ENCODE measurements at regions not wholly inside any gene's neighbourhood (a gene's known extent, or its start where the extent isn't known, plus 50 kb on each side); places are given as distances from the start of the nearest gene placed in this dataset.

- no peak for DNase-seq (ENCODE audit: low read depth)
- TF ChIP-seq, protein P1, sequence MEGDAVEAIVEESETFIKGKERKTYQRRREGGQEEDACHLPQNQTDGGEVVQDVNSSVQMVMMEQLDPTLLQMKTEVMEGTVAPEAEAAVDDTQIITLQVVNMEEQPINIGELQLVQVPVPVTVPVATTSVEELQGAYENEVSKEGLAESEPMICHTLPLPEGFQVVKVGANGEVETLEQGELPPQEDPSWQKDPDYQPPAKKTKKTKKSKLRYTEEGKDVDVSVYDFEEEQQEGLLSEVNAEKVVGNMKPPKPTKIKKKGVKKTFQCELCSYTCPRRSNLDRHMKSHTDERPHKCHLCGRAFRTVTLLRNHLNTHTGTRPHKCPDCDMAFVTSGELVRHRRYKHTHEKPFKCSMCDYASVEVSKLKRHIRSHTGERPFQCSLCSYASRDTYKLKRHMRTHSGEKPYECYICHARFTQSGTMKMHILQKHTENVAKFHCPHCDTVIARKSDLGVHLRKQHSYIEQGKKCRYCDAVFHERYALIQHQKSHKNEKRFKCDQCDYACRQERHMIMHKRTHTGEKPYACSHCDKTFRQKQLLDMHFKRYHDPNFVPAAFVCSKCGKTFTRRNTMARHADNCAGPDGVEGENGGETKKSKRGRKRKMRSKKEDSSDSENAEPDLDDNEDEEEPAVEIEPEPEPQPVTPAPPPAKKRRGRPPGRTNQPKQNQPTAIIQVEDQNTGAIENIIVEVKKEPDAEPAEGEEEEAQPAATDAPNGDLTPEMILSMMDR (IDR thresholded peaks at IDR 0.05; ENCODE audit: insufficient read depth, low read depth, low read length, missing control alignments), result no peak
- H3K4me3 ChIP-seq (ENCODE audit: low read length), result no peak overlapping the region
Observed at GRCh38 chr10:128517167-128517566, 390.9 kb upstream of the MKI67 start.

DNA sequence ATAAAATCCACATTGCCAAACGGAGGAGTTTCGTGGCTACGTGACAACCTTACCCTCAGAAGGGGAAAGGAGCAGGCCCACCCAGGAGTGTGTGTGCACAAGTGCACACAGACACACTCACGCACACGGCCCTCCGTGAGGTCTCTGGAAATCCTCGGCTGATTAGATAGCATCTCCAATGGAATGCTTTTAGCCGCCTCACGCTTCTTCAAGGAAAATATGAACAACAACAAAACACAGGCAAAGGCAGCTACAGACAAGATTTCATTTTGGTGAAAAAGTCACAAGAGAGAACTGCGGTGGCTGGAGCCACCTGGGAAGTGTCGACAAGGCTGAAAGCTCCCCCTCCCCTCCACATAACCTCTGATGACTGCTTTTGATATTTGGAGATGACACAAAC lies 391.8 kb upstream of the MKI67 start:
- no peak for DNase-seq (ENCODE audit: low read depth)
- TF ChIP-seq, protein P1 (IDR thresholded peaks at IDR 0.05; ENCODE audit: insufficient read depth, low read depth, low read length, missing control alignments), result no peak
- H3K4me3 ChIP-seq (ENCODE audit: low read length), result no peak overlapping the region

- DNase-seq (ENCODE audit: low read depth), result no peak
- no peak overlapping the region for H3K4me3 ChIP-seq (ENCODE audit: low read length)
- TF ChIP-seq, protein P1 (IDR thresholded peaks at IDR 0.05; ENCODE audit: insufficient read depth, low read depth, low read length, missing control alignments), result no peak
Observed at GRCh38 chr10:128519581-128519980, 393.4 kb upstream of the MKI67 start.

DNA sequence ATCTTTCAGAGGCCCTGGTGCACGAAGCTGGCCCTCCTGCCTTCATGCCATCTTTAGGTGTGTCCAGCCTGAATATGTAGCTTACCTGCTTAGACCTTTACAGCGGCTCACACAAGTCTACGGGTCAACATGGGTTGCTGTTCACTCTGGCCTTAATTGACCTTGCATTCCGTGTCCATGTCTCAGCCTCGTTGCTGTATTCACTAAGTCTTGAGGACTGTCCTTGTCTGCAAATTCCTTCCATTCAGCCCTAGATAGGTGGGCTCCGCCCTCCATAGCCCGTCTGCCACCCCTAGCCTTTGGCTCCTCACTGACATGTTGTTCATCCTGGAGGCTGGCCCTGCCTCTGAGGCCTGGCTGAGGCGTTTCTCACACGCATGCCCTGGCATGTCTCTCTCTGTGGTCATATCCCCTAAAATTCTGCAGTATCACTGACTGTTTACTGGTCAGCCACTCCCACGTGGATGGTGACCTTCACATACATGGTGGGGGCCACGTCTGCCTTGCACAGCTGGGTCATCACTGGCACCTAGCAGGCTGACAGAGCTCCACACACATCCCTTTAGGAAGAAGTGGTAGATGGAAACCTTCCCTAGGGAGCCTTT lies 394.1 kb upstream of the MKI67 start:
- no peak for DNase-seq (ENCODE audit: low read depth)
- H3K4me3 ChIP-seq (ENCODE audit: low read length), result no peak overlapping the region
- TF ChIP-seq, protein P1 (IDR thresholded peaks at IDR 0.05; ENCODE audit: insufficient read depth, low read depth, low read length, missing control alignments), result no peak

GRCh38 chr10:128522551-128523308 lies 396.5 kb upstream of the MKI67 start:
- TF ChIP-seq, protein P1 (IDR thresholded peaks at IDR 0.05; ENCODE audit: insufficient read depth, low read depth, low read length, missing control alignments), result no peak
- DNase-seq (ENCODE audit: low read depth), result no peak
- no peak overlapping the region for H3K4me3 ChIP-seq (ENCODE audit: low read length)

DNA sequence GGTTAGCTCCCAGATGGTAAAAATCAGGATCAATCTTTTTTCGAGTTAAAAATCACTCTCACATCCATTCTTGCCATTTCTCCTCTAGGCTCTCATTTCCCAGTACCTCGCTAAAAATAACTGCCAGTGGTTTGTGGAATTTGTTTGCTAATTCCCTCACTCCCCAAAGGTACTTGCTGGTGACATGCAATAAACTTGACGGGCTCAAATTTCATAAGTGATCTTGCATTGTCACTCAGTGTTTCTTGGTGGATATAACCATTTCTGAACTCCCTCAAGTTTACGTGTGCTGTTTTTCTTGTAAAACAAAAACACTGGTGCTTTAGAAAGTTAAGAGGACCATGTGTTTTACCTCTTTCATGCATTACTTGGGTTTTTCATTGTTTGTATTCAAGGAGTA lies 399.2 kb upstream of the MKI67 start:
- DNase-seq (ENCODE audit: low read depth), result no peak
- TF ChIP-seq, protein P1 (IDR thresholded peaks at IDR 0.05; ENCODE audit: insufficient read depth, low read depth, low read length, missing control alignments), result no peak
- H3K4me3 ChIP-seq (ENCODE audit: low read length), result no peak overlapping the region

Measured in epithelial cell of esophagus (primary cell).